ENCODE measurements at regions not wholly inside any gene's neighbourhood (a gene's known extent, or its start where the extent isn't known, plus 50 kb on each side); places are given as distances from the start of the nearest gene placed in this dataset.

DNA sequence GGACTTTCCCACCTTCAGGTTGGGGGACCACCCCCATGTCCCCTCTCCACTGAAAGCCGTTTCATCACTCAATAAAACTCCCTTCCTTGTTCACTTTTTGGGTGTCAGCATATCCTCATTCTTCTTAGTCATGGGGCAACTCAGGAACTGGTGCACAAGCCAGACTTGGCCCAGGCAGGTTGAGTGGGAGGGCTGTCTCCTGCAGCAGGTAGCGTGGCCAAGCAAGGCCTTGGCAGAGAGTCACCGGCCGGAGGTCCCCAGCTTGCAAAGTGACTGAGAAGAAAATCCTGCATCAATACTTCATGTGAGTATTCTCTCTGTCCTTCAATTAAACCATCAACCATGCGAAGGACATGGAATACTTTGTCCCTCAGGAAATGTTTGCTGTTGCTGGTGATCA is 148.9 kb downstream of the RHOU start:
- H3K36me3 ChIP-seq, result no peaks in the 10 kb centered on the region
- TF ChIP-seq, protein P1, sequence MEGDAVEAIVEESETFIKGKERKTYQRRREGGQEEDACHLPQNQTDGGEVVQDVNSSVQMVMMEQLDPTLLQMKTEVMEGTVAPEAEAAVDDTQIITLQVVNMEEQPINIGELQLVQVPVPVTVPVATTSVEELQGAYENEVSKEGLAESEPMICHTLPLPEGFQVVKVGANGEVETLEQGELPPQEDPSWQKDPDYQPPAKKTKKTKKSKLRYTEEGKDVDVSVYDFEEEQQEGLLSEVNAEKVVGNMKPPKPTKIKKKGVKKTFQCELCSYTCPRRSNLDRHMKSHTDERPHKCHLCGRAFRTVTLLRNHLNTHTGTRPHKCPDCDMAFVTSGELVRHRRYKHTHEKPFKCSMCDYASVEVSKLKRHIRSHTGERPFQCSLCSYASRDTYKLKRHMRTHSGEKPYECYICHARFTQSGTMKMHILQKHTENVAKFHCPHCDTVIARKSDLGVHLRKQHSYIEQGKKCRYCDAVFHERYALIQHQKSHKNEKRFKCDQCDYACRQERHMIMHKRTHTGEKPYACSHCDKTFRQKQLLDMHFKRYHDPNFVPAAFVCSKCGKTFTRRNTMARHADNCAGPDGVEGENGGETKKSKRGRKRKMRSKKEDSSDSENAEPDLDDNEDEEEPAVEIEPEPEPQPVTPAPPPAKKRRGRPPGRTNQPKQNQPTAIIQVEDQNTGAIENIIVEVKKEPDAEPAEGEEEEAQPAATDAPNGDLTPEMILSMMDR (IDR thresholded peaks at IDR 0.05), result no peak
- no peaks in the 10 kb centered on the region for H3K27me3 ChIP-seq
- H3K4me1 ChIP-seq, result no peaks in the 10 kb centered on the region
- no peaks in the 10 kb centered on the region for H3K9me3 ChIP-seq
- intact Hi-C loops (cut with DNase I; ENCODE audit: low total_unique reads), result no loop called here
- no peak overlapping the region for H3K4me3 ChIP-seq
- no peak for DNase-seq
- H3K27ac ChIP-seq, result no peak overlapping the region

DNA sequence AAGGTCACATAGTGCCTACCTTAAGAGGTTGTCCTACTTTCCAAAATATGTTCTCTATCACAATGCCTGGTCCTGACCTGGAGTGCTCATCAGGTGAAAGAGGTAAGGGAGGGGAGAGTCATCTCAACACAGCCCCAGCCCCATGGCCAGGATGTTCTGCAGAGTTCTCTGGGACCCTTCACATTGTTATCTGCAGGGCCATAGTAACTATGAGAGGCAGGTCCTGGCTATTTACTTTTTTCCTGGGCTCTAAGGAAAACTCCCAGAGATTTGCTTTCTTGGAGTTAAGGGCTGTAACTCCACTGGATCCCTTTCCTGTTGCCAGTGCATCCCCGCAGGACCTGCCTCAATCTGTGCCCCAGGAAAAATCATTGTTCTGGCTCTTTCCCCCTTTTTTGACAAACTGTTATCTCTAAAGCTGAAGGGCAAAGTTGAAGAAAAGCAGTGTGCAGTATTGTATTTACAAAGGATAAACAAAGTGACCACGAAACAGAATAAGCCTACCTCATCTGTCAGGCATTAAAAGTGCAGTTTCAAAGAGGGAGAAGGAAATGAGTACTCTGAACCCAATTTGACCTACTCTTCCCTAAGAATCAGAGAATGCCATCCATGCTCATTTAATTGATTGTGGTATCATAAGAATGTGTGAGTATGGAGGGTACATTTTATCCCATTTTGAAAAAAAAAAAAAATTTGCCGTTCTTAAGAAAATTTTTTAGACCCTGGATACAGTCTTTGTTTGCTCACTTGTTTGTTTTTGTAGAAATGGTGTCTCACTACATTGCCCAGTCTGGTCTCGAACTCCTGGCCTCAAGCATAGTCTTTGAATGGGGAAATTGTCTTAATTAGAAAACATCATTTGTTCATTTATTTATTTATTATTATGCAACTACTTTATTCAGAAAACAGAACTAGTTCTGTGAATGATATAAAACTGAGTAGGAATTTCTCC is 149.6 kb downstream of the RHOU start:
- H3K27me3 ChIP-seq, result no peaks in the 10 kb centered on the region

DNA sequence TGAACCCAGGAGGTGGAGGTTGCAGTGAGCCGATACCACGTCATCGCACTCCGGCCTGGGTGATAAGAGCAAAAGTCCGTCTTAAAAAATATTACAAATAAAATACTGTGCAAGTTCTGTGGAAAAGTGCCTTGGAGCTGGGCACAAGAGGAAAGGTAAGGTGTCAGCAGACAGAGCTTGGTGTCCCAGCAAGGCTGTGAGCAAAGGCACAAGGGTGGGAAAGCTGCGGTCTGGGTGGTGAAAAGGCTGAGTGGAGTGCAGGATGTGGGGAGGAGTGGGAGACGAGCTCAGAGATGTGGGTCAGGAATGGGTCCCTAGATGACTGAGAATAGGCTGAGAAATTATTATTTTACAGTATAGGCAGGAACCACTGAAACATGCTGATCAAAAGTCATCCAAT is 150.6 kb downstream of the RHOU start:
- TF ChIP-seq, protein P1 (IDR thresholded peaks at IDR 0.05), result no peak
- Histone ChIP-seq H3K9me3 (no peaks in the 10 kb centered on the region), H3K36me3 (no peaks in the 10 kb centered on the region), H3K4me3 (no peak overlapping the region), H3K27me3 (no peaks in the 10 kb centered on the region), H3K4me1 (no peaks in the 10 kb centered on the region), H3K27ac (no peak overlapping the region)
- intact Hi-C loops (cut with DNase I; ENCODE audit: low total_unique reads), result no loop called here
- DNase-seq, result no peak

More for the DNA sequence above, 149.6 kb downstream of the RHOU start:
- no peaks in the 10 kb centered on the region for H3K9me3 ChIP-seq
- H3K4me1 ChIP-seq, result no peaks in the 10 kb centered on the region
- TF ChIP-seq, protein P1 (IDR thresholded peaks at IDR 0.05), result no peak
- no peak for DNase-seq
- intact Hi-C loops (cut with DNase I; ENCODE audit: low total_unique reads), result no loop called here
- H3K4me3 ChIP-seq, result no peak overlapping the region
- no peaks in the 10 kb centered on the region for H3K36me3 ChIP-seq
- no peak overlapping the region for H3K27ac ChIP-seq

DNA sequence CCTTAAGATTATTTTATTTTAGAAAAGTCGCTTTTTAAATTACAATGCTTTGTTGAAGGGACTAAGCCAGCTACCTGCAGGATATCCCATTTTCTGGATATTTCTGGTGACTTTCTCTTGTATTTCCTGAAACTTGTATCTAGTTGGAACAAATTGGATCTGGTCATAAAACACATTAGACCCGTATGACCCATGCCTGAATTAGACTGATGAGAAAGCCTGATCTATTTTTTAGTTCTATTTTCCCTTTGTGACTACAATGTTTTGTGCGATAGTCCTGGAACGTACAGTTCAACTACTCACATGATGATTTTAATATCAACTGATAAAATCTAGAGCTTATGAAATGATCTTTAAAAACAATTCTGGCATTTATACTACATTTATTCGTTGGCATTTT is 151.8 kb downstream of the RHOU start:
- TF ChIP-seq, protein P1 (IDR thresholded peaks at IDR 0.05), result no peak
- DNase-seq, result no peak
- no peak overlapping the region for H3K27ac ChIP-seq

DNA sequence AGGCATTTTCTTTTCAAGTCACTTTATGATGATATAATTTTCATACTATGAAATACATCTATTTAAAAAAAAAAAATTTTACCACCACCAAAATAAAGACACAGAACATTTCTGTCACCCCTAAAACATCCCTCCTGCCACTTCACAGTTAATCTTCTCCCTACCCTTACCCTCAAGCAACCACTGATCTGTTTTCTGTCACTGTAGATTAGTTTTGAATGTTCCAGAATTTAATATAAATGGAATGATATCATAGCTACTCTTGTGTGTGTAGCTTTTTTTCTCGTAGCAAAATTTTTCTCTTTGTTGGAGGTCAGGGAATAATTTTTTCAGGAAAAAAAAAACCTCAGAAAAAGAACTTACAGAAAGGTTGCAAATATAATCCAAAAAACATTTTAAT is 152.7 kb downstream of the RHOU start:
- Histone ChIP-seq H3K27me3 (no peaks in the 10 kb centered on the region), H3K4me1 (no peaks in the 10 kb centered on the region), H3K27ac (no peak overlapping the region), H3K9me3 (no peaks in the 10 kb centered on the region), H3K36me3 (no peaks in the 10 kb centered on the region), H3K4me3 (no peak overlapping the region)
- intact Hi-C loops (cut with DNase I; ENCODE audit: low total_unique reads), result no loop called here
- TF ChIP-seq, protein P1 (IDR thresholded peaks at IDR 0.05), result no peak
- no peak for DNase-seq

More for the DNA sequence above, 151.8 kb downstream of the RHOU start:
- Histone ChIP-seq H3K4me1 (no peaks in the 10 kb centered on the region), H3K27me3 (no peaks in the 10 kb centered on the region), H3K4me3 (no peak overlapping the region), H3K36me3 (no peaks in the 10 kb centered on the region), H3K9me3 (no peaks in the 10 kb centered on the region)
- intact Hi-C loops (cut with DNase I; ENCODE audit: low total_unique reads), result no loop called here

Measured in tibial artery (tissue), 4 donors.